GM21528 (cell line): ENCODE measurements at regions not wholly inside any gene's neighbourhood (a gene's known extent, or its start where the extent isn't known, plus 50 kb on each side); places are given as distances from the start of the nearest gene placed in this dataset.

Experiments used
- ATAC-seq: cut with Tn5 transposase; IDR thresholded peaks from one replicate; pipeline ENCODE4 v1.9.1; 2021; ENCODE audit warnings: mild to moderate bottlenecking, moderate library complexity; ENCODE audit not compliant: unreplicated experiment, low FRiP score

DNA sequence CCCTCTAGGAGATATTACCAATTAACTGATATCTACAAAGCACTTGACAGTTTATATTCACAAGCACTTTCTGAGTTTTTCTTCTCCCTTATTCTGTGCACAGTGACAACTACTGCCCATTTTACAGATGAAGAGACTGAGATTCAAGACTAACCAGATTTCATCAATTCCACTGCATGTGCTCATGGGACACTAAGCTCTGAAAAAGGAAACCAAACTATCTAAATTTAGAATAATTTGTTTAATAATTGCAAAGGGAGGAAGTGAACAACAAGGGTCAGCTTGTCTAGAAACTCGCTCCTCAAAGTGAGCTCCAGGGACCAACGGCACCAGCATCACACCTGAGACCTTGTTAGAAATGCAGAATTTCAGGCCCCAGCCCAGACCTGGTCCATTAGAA lies 50.8 kb upstream of the MYLIP start:
- peak; percentile 81 for ATAC-seq

DNA sequence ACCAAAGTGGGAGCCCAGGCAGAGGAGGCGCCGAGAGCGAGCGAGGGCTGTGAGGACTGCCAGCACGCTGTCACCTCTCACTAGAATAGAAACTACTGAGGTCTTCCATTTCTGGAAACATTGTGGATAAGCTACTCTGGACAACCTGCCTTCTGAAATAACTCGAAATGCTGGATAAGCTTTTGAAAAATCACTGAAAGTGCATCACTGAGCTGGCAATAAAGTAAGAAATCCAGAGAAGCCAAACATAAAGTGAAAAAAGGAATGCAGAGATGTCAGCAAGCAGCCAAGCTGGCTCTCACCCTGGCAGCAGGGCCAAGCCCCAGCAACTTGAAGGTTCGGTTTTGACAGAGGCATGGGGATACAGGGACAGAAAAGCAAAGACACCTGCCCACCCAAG lies 59.2 kb upstream of the MYLIP start:
- ATAC-seq, result no peak

DNA sequence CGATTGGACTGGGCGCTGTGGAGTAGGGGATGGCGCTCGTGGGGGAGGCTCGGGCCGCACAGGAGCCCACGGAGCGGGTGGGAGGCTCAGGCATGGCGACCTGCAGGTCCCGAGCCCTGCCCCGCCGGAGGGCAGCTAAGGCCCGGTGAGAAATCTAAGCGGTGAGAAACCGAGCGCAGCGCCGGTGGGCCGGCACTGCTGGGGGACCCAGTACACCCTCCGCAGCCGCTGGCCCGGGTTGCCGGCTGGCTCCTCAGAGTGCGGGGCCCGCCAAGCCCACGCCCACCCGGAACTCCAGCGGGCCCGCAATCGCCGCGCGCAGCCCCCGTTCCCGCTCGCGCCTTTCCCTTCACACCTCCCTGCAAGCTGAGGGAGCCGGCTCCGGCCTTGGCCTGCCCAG lies 59.7 kb upstream of the MYLIP start:
- ATAC-seq, result no peak

DNA sequence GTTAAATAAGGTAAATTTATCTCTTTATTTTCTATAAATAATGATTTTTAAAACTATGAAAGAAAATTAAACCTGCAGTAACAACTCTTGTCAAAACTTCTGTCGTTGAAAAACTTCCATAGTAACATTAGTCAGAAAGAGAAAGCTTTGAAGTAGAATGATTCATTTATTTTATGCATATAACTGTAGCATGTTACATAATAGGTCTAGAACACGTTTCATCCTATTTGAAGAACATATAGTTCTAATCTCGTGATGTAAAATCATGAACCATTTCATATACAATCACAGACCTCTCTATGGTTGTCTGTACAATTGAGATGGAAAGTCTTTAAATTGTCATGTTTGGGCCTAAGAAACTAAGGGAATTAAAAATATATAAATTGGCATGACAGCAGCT lies 61.3 kb upstream of the MYLIP start:
- no peak for ATAC-seq

DNA sequence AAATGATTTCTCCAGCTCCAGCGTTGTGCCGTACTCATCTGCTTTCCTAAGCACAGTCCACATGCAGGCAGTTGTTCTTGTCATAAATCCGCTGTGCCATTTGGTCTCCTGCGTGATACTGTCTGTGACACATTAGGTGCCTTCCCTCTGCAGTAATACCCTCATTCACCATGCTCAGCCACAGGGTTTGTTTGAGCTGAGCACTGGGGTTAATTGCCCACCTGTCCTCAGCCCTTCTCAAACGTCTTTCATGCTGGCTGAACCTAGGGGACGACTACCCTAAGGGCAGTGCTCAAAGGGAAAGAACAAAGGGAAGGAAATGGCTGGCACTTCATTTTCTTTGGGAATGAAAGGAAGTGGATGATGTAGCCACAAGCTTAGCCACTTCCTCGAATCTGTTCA lies 64.2 kb upstream of the MYLIP start:
- ATAC-seq, result no peak

DNA sequence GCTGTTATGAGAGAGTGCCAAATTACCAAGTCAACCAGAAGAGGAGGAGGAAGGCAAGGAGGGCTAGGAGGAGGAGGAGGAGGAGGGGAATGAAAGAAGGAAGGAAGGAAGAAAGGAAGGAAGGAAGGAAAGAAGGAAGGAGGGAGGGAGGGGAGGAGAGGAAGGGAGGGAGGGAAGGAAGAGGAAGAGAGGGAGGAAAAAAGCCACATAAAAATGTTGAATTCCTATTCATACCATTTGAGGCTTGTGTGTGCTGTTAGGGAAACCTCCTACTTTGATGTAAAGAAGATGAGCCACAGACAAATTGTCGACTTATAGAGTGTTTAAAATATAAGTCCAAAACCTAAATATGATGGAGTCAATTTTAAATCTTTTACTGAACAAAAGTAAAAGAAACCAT lies 65.3 kb upstream of the MYLIP start:
- ATAC-seq, result no peak

DNA sequence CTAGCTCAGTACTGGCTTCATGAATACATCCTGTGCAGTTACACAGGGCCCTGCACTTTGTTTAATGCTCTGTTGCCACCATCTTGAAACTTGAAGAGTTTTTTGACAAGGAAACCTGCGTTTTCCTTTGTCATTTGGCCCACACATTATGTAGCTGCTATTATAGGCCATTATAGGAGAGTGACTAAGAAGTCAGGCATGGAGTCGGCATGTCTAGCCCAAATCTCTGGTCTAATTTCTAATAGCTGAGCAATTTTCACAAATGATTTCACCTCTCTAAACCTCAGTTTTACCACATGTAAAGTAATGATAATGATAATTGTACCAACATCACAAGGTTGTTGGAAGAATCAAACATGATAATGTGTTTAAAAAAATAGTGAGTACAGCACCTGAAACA lies 67.1 kb upstream of the MYLIP start:
- ATAC-seq, result no peak

DNA sequence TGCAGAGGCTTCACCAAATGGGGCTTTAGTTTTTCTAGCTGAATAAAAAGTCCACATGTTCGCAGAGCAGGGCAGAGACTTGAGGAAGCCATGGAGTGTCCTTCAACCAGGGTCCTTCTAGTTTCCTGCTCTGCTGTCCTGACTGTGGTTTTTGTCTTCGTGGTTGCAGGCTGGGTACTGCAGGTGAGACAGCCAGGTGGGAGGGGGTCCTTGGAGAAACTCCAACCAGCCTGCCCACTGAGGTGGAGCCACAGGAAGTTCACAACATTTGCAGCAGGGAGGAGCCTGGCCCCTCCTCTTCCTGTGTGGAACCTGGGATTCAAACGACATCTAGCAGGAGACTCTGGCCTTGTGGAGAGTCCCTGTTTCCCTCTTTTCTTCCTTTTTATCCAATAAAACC lies 68.8 kb upstream of the MYLIP start:
- ATAC-seq, result no peak

DNA sequence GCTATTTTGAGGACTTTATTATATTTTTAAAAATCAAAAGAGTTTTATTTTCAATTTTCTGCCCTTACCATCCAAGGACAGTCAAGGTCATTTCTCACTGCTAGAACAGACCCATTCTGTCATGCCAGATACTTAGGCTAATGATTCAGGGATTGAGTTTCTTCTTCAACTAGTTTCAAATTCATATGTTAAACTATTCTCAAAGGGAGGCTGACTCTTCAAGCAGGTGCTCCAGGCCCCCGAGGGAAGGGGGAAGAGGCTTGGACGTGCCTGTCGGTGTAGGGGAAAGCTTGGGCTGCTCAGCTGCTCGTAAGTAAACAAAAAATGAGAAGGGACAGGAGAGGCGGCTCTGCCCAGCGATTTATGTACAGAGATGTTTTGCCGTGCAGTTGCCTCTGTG lies 69.4 kb upstream of the MYLIP start:
- no peak for ATAC-seq

DNA sequence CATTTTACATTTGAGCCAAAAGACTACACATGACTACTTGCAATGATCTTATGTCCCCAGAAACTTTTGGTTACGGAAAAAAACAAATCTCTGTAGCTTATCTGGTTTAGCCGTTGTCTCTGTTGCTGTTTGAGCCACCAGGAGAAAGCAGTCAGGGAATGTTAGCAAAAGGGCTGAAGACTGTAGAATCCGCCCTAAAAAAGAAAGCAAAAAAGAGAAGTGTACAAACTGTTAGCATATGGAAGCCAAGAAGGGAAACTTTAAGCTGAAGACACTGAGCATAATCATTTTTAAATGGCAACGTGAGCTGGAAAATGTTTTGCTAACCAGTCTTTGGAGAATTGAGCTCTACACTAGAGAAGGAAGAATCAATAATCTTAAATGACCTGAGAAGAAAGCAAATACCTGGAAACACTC lies 69.9 kb upstream of the MYLIP start:
- no peak for ATAC-seq

DNA sequence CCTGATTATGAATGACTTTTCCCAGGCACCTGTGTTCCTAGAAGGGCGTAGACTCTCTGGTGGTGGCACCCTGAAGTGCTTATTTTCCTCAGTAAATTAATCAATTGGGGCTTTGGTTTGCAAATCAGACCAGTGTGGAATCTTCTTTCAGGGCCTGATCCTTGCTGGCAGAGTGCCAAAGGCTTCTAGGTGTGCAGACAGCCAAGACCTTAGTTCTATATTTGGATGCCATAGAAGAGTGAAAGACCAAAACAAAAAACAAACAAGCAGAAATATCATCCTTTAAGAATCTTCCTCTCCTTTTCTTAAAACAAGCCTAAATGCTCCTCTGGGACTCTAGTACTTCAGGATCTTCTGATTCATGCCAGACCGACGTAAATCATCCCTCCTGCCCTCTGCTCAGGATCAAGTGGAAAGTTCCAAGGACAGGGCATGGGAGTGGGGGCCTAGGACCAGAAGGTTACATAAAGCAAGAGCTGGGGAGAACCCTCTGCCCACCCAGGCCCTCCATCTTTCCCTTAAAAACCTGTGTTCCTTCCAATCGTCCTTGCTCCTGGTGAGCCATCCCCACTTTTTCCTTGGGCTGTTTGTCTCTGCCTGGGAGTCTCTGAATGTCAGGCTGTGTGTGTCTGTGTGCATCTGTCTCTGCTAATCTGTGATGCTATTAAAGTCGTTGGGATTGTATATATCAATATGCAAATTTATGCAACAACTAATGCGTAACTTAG lies 70.5 kb upstream of the MYLIP start:
- ATAC-seq, result no peak

DNA sequence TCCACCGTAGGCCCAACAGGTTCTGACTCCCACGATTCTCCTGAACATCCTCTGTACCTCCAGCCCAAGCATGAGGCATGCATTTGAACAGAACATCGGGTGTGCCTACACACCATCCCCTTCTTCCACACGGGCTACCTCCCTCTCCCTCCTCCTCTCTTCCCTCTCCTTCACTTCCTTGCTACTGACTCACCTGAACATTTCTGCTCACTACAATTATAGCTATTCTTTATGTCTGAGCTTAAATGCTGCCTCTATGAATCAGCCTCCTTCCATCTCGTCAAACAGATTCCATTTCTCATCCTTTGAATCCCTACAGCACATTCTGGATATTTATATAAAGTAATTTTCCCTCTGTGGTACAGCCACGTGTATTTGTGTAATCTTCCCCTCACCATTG lies 71.4 kb upstream of the MYLIP start:
- no peak for ATAC-seq

DNA sequence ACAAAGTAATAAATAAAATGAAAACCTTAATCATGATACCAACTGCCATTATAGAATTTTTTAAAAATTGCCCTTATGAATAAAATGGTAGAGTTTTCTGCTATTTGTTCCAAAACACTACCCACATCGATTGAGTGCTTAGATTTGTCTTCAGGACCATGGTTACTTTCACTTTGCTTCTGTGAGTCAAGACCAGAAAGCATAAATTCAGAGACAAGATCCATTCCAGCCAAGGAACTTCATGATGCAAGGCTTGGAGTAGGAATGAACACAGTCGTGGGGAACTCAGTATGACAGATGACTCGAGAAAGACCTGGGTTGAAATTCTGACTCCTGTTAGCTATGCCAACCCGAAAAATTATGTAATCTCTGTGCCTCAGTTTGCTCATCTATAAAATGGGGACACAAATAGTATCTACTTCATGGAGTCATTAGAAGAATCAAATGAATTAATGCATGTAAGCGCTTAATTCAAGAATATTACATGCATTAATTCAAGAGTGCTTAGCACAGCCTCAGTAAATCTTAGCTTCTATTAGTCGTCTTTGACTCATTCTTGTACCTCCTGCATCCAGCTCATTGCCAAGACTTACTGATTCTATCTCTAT lies 72.5 kb upstream of the MYLIP start:
- ATAC-seq, result no peak

DNA sequence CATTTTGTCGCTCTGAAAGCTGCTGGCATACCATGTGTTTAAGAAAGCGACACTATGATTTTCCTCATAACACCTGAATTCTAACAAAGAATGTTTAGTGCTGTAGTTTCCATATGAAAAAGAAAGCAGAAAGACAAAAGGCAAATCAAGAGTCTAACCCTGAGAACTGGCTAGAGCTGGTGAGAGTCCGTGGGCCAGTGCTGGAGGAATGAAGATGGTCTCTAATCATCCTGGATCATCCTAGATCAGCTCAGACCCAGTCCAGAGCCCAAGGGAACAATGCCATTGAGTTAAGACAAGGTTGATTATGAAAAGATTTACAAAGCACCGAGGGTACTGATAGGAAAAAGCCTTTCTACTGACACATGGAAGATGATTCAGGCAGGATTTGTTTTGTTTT lies 73.0 kb upstream of the MYLIP start:
- ATAC-seq, result no peak

DNA sequence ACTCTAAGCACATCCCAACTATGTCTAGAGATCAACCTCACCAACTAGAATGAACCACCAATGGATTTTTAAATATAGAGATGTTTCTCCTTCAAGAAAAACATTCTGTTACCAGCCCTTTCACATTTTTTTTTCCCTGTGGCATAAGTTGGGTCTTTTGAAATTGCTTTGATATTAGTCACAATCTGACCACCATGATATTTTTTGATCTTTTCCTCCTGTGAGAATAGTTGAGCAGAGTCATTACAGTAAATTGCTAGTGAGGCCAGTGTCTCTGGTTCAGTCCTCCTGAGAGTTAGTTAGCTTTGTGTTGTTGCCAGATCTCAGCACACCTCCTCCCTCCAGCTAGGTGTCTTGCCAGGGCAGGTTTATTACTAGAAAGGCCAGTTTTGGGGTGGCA lies 79.7 kb upstream of the MYLIP start:
- ATAC-seq, result no peak

DNA sequence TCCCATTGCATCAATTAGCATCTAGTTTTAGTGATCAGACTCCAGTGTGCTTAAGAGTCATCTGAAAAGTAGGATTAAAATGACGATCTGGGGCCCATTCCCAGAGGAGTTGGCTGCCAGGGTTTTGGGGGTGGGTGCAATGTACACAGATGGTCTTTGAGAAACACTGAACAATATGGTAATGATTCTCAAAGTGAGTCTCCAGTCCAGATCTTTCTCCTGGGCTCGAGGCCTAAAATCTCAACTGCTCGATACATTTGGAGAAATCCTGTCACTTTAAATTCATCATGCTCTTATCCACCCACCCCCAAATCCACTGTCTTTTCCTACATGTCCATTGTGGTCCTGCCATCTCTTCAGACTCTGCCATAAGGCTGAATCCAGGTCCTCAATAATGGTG lies 80.7 kb upstream of the MYLIP start:
- no peak for ATAC-seq

DNA sequence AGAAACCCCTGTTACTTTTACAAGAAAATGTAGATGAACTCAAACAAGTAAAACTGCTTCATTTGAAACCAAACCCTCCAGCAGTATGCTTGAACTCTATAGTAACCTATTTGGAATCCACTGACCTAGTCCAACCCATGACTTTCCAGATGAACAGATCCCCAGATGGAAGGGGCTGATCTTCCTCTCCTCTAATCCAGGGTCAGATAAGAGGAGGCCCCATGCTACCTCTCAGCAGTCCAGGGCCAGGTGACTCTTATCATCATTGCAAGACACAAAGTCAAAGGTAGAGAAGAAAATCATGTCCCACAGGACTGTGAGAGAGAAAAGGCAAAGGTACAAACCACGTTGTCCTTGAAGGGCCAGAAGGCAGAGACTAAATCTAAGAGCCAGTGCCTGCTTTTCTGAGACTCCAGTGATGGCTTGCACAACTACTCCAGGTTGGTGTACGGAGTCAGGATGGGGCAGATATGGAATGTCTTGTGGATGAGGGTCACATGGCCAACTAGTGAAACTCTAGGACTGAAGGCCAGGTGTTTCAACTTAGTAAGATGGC lies 81.4 kb upstream of the MYLIP start:
- ATAC-seq, result no peak

DNA sequence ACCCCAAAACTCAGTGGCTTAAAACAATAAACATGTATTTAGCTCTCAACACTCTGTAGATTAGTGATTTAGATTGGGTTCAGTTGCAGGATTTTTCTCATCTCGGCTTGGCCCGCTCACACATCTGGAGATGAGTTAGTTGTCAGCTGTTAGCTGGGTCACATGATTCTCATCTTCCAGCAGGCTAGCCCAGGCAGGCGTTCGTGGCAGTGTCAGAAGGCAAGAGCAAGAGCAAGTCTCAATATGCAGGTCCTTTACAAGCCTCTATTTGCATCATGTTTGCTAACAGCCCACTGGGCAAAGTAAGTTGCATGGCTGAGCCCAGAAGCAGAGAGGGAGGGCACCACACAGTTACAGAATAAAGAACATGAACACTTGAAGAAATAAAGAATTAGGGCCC lies 83.6 kb upstream of the MYLIP start:
- no peak for ATAC-seq

DNA sequence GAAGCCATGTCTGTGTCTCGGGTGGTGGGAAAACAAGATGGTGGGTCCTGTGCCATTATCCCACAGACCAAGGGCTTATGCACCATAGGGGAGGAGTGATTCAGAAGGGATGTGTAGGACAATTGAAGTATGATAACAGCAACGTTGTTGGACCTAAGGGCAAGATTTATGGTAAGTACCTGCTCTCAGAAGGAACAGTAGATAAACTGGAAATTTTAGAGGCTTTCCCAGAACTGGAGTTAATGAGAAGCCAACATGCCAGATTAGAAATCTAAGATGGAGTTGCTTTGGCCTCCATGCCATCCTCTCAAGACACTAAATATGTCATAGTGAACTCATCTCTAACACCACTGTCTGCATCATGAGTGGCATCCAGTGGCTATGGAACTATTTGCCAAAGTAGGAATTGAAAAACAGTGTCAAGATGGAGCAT lies 84.7 kb upstream of the MYLIP start:
- no peak for ATAC-seq

DNA sequence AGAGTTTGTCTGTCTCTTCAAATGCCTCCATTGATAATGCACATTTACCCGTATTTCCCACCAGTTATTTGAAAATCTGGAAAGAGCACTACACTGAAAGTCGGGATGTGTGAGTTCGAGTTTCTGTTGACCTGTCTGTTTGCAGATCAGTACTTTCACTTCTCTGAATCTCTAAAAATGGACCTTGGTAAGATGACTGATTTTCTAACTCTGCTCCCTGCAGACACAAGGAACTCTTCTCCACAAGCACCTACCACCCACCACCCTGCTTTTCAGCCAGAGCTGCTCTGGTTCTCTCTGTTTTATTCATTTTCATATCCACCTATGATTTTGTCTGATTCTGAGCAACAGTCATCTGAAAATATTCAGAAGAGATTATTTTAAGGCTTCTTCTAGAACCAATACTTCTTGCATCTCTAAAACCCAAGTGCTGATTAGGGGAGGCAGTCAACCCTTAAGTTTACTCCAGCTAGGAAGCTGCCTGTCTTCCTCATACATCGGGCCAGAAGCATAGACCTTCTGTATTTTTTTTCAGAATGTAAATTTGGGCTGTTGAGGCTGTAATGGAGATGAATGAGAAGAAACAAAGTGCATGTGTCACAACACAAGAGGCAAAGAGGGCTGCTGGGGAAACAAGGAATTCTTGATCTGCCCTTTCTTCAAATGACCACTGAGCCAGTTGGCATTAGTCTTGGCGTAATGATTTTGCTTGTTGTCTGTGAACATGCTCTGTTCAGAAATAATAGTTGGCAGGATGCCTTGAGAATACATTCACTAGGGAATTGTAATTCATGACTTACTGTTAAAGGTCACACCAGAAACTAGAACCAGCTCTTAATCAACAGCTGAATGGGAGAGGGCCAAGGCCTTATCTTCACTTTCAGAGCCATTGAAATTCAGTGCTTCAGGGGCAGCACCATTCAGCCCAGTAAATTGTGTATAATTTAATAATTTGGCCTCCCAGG lies 85.4 kb upstream of the MYLIP start:
- no peak for ATAC-seq

DNA sequence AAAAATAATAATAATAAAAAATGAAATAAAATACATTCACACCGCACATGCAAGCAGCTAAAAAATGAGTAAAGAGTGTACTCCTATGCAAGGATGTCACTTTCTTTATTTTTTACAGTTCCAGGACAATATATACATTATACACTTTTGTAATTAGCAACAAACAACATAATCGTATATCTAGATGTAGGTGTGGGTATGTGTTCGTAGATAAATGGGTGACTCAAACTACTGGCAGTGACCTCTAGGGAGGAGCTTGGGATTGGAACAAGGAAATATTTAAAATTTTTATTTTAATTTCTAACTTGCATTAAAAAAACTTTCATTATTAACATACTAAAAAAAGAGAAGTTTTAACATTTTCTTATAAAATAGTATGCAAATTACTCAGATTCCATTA lies 86.1 kb upstream of the MYLIP start:
- ATAC-seq, result no peak
